Duodenal mucosa (tissue), 2 donors: ENCODE measurements at regions not wholly inside any gene's neighbourhood (a gene's known extent, or its start where the extent isn't known, plus 50 kb on each side); places are given as distances from the start of the nearest gene placed in this dataset.
"Not testable (repeated sequence)": the region's sequence is repeated elsewhere in the genome, so short reads cannot be mapped to it uniquely, and the experiment has no call there.

Source experiments
- H3K27ac ChIP-seq: one replicate; pipeline ENCODE4 v1.7.0; 2013; ENCODE audit warnings: low read depth, low read length
- H3K27me3 ChIP-seq, 2 donors: one replicate each; pipeline ENCODE4 v1.7.0; 2013; ENCODE audit warnings: low read length in 2 of 2, control low read depth in 1 of 2; ENCODE audit not compliant: insufficient read depth in 2 of 2, control insufficient read depth in 1 of 2
- H3K36me3 ChIP-seq, 2 donors: one replicate each; pipeline ENCODE4 v1.7.0; 2013; ENCODE audit warnings: low read length in 2 of 2, control low read depth in 1 of 2; ENCODE audit not compliant: insufficient read depth in 2 of 2, control insufficient read depth in 1 of 2
- H3K4me1 ChIP-seq, 2 donors: one replicate each; pipeline ENCODE4 v1.7.0; 2013; ENCODE audit warnings: low read length in 2 of 2, control low read depth in 1 of 2; ENCODE audit not compliant: insufficient read depth in 2 of 2, control insufficient read depth in 1 of 2
- H3K4me3 ChIP-seq, 2 donors: one replicate each; pipeline ENCODE4 v1.7.0; 2013; ENCODE audit warnings: low read length in 2 of 2, low read depth in 1 of 2
- H3K9ac ChIP-seq, 2 donors: one replicate each; pipeline ENCODE4 v1.7.0; 2013; ENCODE audit warnings: low read length in 2 of 2, low read depth in 1 of 2
- H3K9me3 ChIP-seq, 2 donors: one replicate each; pipeline ENCODE4 v1.7.0; 2013; ENCODE audit warnings: low read length in 2 of 2, control low read depth in 1 of 2; ENCODE audit not compliant: control insufficient read depth in 1 of 2

DNA sequence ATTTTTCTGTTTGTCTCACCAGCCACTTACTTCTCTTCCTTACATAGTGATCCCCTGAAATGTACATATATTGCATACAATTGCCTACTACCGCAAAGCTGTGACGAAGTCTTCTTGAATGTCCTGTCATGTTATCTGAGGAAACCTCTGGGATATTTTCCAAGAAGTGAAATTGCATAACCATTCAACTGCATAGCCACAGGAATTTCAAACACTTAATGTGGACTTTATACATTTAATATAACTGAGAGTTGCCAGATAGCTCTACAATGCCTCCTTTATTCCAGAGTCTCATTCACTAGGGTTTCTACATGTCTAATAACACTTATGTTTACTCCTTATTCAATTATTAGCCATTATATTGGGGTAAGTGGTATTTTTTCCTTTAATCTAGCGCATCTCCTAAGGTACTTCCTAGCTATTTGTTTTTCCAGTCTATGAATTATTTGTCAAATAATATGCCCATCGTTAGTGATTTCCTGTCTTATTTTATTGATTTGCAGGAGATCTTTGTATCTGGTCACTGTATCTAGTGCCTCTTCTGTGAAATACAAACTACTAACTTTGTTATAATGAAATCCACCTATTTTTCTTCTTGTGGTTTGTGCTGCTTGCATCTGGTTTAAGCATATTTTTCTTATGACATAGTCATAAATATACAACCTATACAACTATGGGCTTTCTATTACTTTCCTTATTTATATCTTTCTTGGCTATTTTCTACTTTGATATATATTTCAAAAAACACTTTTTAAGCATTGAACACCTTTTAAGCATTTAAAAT is 69.2 kb upstream of the GRID2 start:
- no peaks in the 10 kb centered on the region for H3K36me3 ChIP-seq
- H3K4me1 ChIP-seq = peaks cover 8 to 21% of the 10 kb centered on the region in 2 donors

GRCh38 chr4:92235731-92236130 is 68.0 kb upstream of the GRID2 start:
- H3K9ac ChIP-seq = no peak overlapping the region
- no peaks in the 10 kb centered on the region for H3K27me3 ChIP-seq
- H3K27ac ChIP-seq = no peak overlapping the region
- peaks cover 8 to 21% of the 10 kb centered on the region in 2 donors for H3K4me1 ChIP-seq
- H3K36me3 ChIP-seq = no peaks in the 10 kb centered on the region
- H3K4me3 ChIP-seq = no peak overlapping the region
- H3K9me3 ChIP-seq = peaks cover 7 to 10% of the 10 kb centered on the region in 2 donors

More for the DNA sequence above, 69.2 kb upstream of the GRID2 start:
- Histone ChIP-seq H3K27me3 (no peaks in the 10 kb centered on the region), H3K27ac (no peak overlapping the region), H3K4me3 (no peak overlapping the region), H3K9ac (no peak overlapping the region), H3K9me3 (peaks cover 2 to 5% of the 10 kb centered on the region in 2 donors)

DNA sequence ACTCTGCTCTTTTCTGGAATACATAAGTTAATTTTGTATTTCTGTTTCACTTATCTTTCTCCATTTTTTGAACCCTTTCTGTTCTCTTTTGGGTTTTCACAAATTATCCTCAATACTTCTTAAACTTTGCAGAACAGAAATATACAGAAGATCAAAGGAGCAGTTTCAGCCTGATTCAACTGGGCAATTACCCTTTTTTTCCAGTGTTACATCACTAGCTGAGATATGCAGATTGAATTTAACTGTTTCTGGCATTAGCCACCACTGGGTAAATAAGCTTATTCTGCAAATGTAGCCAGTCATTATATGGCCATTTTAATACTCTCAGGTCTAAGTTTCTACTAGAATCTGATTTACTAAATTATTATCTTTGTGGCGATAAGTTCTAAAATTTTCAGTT is 66.9 kb upstream of the GRID2 start:
- H3K4me1 ChIP-seq = peaks cover 8 to 21% of the 10 kb centered on the region in 2 donors
- peaks cover 7 to 10% of the 10 kb centered on the region in 2 donors for H3K9me3 ChIP-seq
- no peak overlapping the region for H3K27ac ChIP-seq
- H3K36me3 ChIP-seq = no peaks in the 10 kb centered on the region
- no peaks in the 10 kb centered on the region for H3K27me3 ChIP-seq
- H3K9ac ChIP-seq = no peak overlapping the region
- H3K4me3 ChIP-seq = no peak overlapping the region

DNA sequence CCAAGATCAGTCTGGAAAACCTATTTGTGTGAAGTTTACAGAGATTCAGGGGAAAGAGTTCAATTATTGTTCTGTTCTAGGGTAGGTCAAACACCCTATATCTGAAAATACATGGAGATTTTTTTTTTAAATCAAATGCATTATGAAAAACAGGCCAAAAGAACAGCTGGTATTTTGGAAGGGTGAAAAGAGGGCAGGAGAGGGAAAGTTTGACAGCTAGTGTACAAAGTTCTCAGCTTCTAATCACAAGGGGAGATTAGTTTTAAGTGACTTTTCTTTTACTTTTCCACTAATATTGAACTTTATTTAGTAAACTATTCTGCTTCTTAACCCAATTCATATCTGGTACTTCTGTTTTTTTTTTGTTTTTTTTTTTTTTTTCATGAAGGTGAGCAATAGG is 66.2 kb upstream of the GRID2 start:
- Histone ChIP-seq H3K36me3 (no peaks in the 10 kb centered on the region), H3K27me3 (no peaks in the 10 kb centered on the region), H3K4me3 (no peak overlapping the region), H3K27ac (no peak overlapping the region), H3K9me3 (peaks cover 7 to 10% of the 10 kb centered on the region in 2 donors), H3K9ac (no peak overlapping the region), H3K4me1 (peaks cover 8 to 21% of the 10 kb centered on the region in 2 donors)

DNA sequence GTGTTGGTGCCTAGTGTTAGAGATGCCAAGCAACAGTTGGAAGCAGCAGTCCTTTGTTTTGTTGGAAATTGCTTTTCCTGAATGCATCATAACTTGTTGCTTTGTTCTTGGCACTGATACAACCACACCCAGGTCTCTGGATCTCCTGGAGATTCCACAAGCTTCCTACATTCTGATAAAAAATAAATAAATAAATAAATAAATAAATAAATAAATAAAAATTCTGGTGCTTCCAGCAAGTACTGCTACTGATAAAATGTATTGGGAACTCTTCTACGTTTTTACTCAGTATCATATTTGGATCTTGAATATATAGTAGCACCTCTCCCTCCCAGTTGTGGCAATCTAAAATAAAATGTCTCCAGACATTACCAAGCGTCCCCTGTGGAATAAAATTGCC is 62.7 kb upstream of the GRID2 start:
- Histone ChIP-seq H3K27me3 (no peaks in the 10 kb centered on the region), H3K27ac (no peak overlapping the region), H3K36me3 (no peaks in the 10 kb centered on the region), H3K4me1 (peaks cover 0 to 8% of the 10 kb centered on the region in 2 donors), H3K4me3 (no peak overlapping the region), H3K9ac (no peak overlapping the region), H3K9me3 (peaks cover 7 to 10% of the 10 kb centered on the region in 2 donors)

DNA sequence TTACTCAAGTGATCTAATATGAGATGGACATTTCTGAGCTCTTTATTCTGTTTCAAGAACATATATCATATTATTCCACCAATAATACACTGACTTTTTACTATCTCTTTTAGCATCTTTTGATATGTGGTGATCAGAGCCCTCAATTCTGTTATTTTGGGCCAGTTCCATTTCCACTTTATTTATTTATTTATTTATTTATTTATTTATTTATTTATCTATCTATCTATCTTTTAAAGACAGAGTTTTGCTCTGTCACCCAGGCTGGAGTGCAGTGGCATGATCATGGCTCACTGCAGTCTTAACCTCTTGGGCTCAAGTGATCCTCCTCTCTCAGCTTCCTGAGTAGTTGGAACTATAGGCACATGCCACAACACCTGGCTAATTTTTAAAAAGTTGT is 57.4 kb upstream of the GRID2 start:
- Histone ChIP-seq H3K27me3 (no peaks in the 10 kb centered on the region), H3K4me1 (no peaks in the 10 kb centered on the region), H3K9me3 (no peaks in the 10 kb centered on the region), H3K27ac (no peak overlapping the region), H3K4me3 (no peak overlapping the region), H3K9ac (no peak overlapping the region), H3K36me3 (no peaks in the 10 kb centered on the region)

GRCh38 chr4:92249541-92249940 is 54.2 kb upstream of the GRID2 start:
- H3K4me3 ChIP-seq = no peak overlapping the region
- no peaks in the 10 kb centered on the region for H3K27me3 ChIP-seq
- H3K36me3 ChIP-seq = no peaks in the 10 kb centered on the region
- no peaks in the 10 kb centered on the region for H3K4me1 ChIP-seq
- no peak overlapping the region for H3K9ac ChIP-seq
- no peaks in the 10 kb centered on the region for H3K9me3 ChIP-seq
- no peak overlapping the region for H3K27ac ChIP-seq

- no peak overlapping the region for H3K4me3 ChIP-seq
- H3K27ac ChIP-seq = no peak overlapping the region
- H3K4me1 ChIP-seq = no peaks in the 10 kb centered on the region
- no peaks in the 10 kb centered on the region for H3K36me3 ChIP-seq
- no peaks in the 10 kb centered on the region for H3K27me3 ChIP-seq
- peaks cover 4 to 5% of the 10 kb centered on the region in 2 donors for H3K9me3 ChIP-seq
- H3K9ac ChIP-seq = no peak overlapping the region
Observed at GRCh38 chr4:92251711-92252110, 52.1 kb upstream of the GRID2 start.

GRCh38 chr4:92252358-92252757 is 51.4 kb upstream of the GRID2 start:
- not testable (repeated sequence) for H3K4me3 ChIP-seq, H3K9me3 ChIP-seq, H3K27me3 ChIP-seq, H3K36me3 ChIP-seq, H3K4me1 ChIP-seq, H3K27ac ChIP-seq, H3K9ac ChIP-seq

DNA sequence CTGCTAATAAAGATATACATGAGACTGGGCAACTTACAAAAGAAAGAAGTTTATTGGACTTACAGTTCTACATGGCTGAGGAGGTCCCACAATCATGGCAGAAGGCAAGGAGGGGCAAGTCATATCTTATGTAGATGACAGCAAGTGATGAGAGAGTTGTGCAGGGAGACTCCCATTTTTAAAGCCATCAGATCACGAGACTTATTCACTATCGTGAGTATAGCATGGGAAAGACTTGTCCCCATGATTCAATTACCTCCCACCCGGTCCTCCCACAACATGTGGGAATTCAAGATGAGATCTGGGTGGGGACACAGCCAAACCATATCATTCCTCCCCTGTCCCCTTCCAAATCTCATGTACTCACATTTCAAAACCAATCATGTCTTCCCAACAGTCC is 50.9 kb upstream of the GRID2 start:
- no peak overlapping the region for H3K27ac ChIP-seq
- peaks cover 4 to 5% of the 10 kb centered on the region in 2 donors for H3K9me3 ChIP-seq
- no peak overlapping the region for H3K9ac ChIP-seq
- no peaks in the 10 kb centered on the region for H3K4me1 ChIP-seq
- no peak overlapping the region for H3K4me3 ChIP-seq
- no peaks in the 10 kb centered on the region for H3K36me3 ChIP-seq
- H3K27me3 ChIP-seq = no peaks in the 10 kb centered on the region
